Common myeloid progenitor, CD34-positive (primary cell): ENCODE measurements at regions not wholly inside any gene's neighbourhood (a gene's known extent, or its start where the extent isn't known, plus 50 kb on each side); places are given as distances from the start of the nearest gene placed in this dataset.
A peak's percentile ranks its signal among the peaks of the same experiment; 100 is the strongest.

Source experiments
- CTCF ChIA-PET: fragments of 350-600 bp; sonication (Branson Sonifier 250); formaldehyde crosslinking; loops from one replicate; lab custom pipeline; 2021; ENCODE audit warnings: antibody characterized with exemption; lab: Charles Lee
- POLR2A ChIA-PET: fragments of 350-600 bp; sonication (Branson Sonifier 250); formaldehyde crosslinking; loops from one replicate; lab custom pipeline; 2021; ENCODE audit warnings: antibody characterized with exemption; lab: Charles Lee
- DNase-seq, 3 donors: peaks; one replicate each; pipeline versions ENCODE4 v3.0.0 to v3.0.0-alpha.2; 2013
- H3K27ac ChIP-seq, 2 experiments: 1 replicate in 1 of 2; 2 replicates in 1 of 2; pipeline ENCODE4 v1.7.0; 2013; ENCODE audit warnings: inconsistent platforms in 2 of 2, low read length in 2 of 2, mild to moderate bottlenecking in 2 of 2, low read depth in 1 of 2, moderate library complexity in 1 of 2; ENCODE audit not compliant: severe bottlenecking in 2 of 2, insufficient read depth in 1 of 2, poor library complexity in 1 of 2
- H3K27me3 ChIP-seq, 5 experiments: replicated peaks in 2 of 5; 1 replicate in 3 of 5; 2 replicates in 2 of 5; pipeline versions ENCODE4 v1.6.1 to v1.7.0; 2013; ENCODE audit warnings: low read length in 4 of 5, mild to moderate bottlenecking in 2 of 5, moderate library complexity in 2 of 5, inconsistent platforms in 1 of 5; ENCODE audit not compliant: insufficient read depth in 5 of 5, control insufficient read depth in 4 of 5
- H3K36me3 ChIP-seq, 4 experiments: 1 replicate in 2 of 4; 2 replicates in 2 of 4; pipeline versions ENCODE4 v1.6.1 to v1.7.0; 2013; ENCODE audit warnings: low read length in 3 of 4, control low read depth in 1 of 4, mild to moderate bottlenecking in 1 of 4; ENCODE audit not compliant: control insufficient read depth in 4 of 4, insufficient read depth in 4 of 4
- H3K4me1 ChIP-seq, 4 experiments: 1 replicate in 3 of 4; 2 replicates in 1 of 4; pipeline versions ENCODE4 v1.6.1 to v1.7.1; 2013; ENCODE audit warnings: low read length in 3 of 4, mild to moderate bottlenecking in 3 of 4, control low read depth in 1 of 4, inconsistent platforms in 1 of 4, moderate library complexity in 1 of 4; ENCODE audit not compliant: control insufficient read depth in 4 of 4, insufficient read depth in 4 of 4; ENCODE audit errors: control extremely low read depth in 1 of 4
- H3K4me3 ChIP-seq, 7 experiments: 1 replicate in 4 of 7; 2 replicates in 3 of 7; pipeline versions ENCODE4 v1.5.1 to v1.7.0; 2013; ENCODE audit warnings: mild to moderate bottlenecking in 7 of 7, low read length in 6 of 7, moderate library complexity in 6 of 7, inconsistent platforms in 2 of 7, low read depth in 2 of 7, control low read depth in 1 of 7; ENCODE audit not compliant: insufficient read depth in 4 of 7, control insufficient read depth in 1 of 7; ENCODE audit errors: extremely low read depth in 1 of 7
- H3K9me3 ChIP-seq, 5 experiments: 1 replicate in 4 of 5; 2 replicates in 1 of 5; pipeline versions ENCODE4 v1.6.1 to v1.7.1; 2013; ENCODE audit warnings: low read length in 4 of 5, mild to moderate bottlenecking in 2 of 5, inconsistent platforms in 1 of 5, low read depth in 1 of 5, moderate library complexity in 1 of 5; ENCODE audit not compliant: control insufficient read depth in 4 of 5, insufficient read depth in 2 of 5; ENCODE audit errors: control extremely low read depth in 1 of 5
- WGBS: methylation state at CpG from one replicate; pipeline ENCODE4 v1.1.5; 2013; ENCODE audit not compliant: insufficient coverage; 5-methylcytosine and 5-hydroxymethylcytosine counted together

- Histone ChIP-seq H3K4me3 (no peak overlapping the region), H3K9me3 (no peaks in the 10 kb centered on the region), H3K36me3 (no peaks in the 10 kb centered on the region), H3K4me1 (peaks cover 4 to 25% (median 14%) of the 10 kb centered on the region in 4 experiments), H3K27ac (no peak overlapping the region), H3K27me3 (no peaks in the 10 kb centered on the region)
- POLR2A ChIA-PET, result no interaction called here
- DNase-seq, result no peak
- WGBS, result 95% methylated on average over 3 of the region's 4 CpGs
- CTCF ChIA-PET, result interaction anchor here (0.8 kb wide), 1 partner anchor 1751 kb away, joined by 3 read pairs; no protein-coding TSS in a partner anchor
Observed at GRCh38 chr13:78087966-78088678, 169.5 kb upstream of the EDNRB start.

- H3K36me3 ChIP-seq, result no peaks in the 10 kb centered on the region
- CTCF ChIA-PET, result interaction anchor here (1.2 to 1.5 kb wide), 2 partner anchors 9 to 36 kb away, joined by 4 read pairs; no protein-coding TSS in a partner anchor
- H3K27ac ChIP-seq, result peak overlapping the region; percentile 29 to 80
- H3K27me3 ChIP-seq, result no peaks in the 10 kb centered on the region
- WGBS, result 0% methylated on average over 3 of the region's 8 CpGs
- POLR2A ChIA-PET, result no interaction called here
- peak overlapping the region in 6 of 7 experiments; percentile 30 to 71 (median 46) for H3K4me3 ChIP-seq
- DNase-seq, result peak; percentile 50 to 90 (median 88)
- peaks cover 4 to 25% (median 14%) of the 10 kb centered on the region in 4 experiments for H3K4me1 ChIP-seq
- peaks cover 0 to 10% (median 3%) of the 10 kb centered on the region in 5 experiments for H3K9me3 ChIP-seq
Observed at GRCh38 chr13:78085434-78086225, 167.0 kb upstream of the EDNRB start.

DNA sequence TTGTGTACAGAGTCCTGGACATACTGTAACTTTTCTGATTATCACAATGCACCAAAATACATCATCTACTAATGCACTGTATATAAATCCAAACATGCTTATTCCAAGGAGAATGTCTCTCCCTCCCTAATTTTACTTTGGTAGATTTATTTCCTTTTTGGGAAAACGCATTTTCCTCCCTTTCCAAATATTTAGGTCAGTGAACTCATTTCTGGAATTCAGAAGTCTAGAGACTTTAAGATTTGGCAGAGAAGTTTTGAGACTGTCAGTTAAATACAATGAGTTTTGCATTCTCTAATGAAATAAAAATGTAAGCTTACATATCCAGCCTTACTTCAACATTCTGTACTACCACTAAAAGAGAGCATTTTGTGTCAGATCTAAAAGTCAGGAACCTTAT is 165.8 kb upstream of the EDNRB start:
- Histone ChIP-seq H3K4me3 (no peak overlapping the region), H3K27me3 (no peaks in the 10 kb centered on the region), H3K4me1 (peaks cover 4 to 25% (median 14%) of the 10 kb centered on the region in 4 experiments), H3K9me3 (peaks cover 0 to 14% (median 3%) of the 10 kb centered on the region in 5 experiments), H3K27ac (peak overlapping the region in 1 of 2 experiments; percentile 32), H3K36me3 (no peaks in the 10 kb centered on the region)
- WGBS, result no CpG with 5 or more reads among the region's 1 CpG
- ChIA-PET CTCF (interaction anchor here (0.9 to 1.5 kb wide), 2 partner anchors 10 to 38 kb away, joined by 3 to 4 read pairs; no protein-coding TSS in a partner anchor), POLR2A (no interaction called here)
- DNase-seq, result no peak

- Histone ChIP-seq H3K36me3 (no peaks in the 10 kb centered on the region), H3K27me3 (no peaks in the 10 kb centered on the region), H3K4me3 (no peak overlapping the region), H3K4me1 (no peaks in the 10 kb centered on the region), H3K27ac (no peak overlapping the region), H3K9me3 (peaks cover 0 to 14% (median 3%) of the 10 kb centered on the region in 5 experiments)
- POLR2A ChIA-PET, result no interaction called here
- 100% methylated on average over 2 of the region's 3 CpGs for WGBS
- CTCF ChIA-PET, result interaction anchor here (0.6 kb wide), 1 partner anchor 39 kb away, joined by 3 read pairs; no protein-coding TSS in a partner anchor
- DNase-seq, result no peak
Observed at GRCh38 chr13:78078168-78078567, 159.5 kb upstream of the EDNRB start.

DNA sequence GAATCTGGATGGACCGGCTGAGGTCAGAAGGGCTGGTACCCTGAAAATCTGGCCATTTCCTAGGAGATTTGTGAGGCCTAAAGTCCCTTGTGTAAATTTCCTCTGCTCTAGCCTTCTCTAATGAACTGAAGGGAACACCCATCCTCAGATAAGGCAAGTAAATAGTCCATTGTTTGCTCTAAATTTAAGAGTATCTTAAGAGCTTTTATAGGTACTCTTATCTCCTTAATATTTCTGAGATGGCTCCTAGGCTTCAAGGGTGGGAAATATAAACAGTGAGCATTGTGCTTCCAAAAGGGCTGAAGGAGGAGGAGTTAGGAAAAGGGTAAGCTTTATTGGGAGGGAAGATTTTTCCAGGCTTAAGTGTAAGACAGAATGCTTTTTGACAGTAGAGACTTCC is 148.7 kb upstream of the EDNRB start:
- POLR2A ChIA-PET, result no interaction called here
- Histone ChIP-seq H3K4me3 (no peak overlapping the region), H3K9me3 (no peaks in the 10 kb centered on the region), H3K27ac (no peak overlapping the region), H3K36me3 (no peaks in the 10 kb centered on the region), H3K27me3 (no peaks in the 10 kb centered on the region), H3K4me1 (no peaks in the 10 kb centered on the region)
- CTCF ChIA-PET, result no interaction called here
- no peak for DNase-seq
- 100% methylated on average over 1 of the region's 1 CpG for WGBS

- ChIA-PET CTCF (no interaction called here), POLR2A (no interaction called here)
- Histone ChIP-seq H3K27ac (no peak overlapping the region), H3K27me3 (no peaks in the 10 kb centered on the region), H3K36me3 (no peaks in the 10 kb centered on the region), H3K9me3 (no peaks in the 10 kb centered on the region), H3K4me3 (no peak overlapping the region), H3K4me1 (no peaks in the 10 kb centered on the region)
- DNase-seq, result no peak
- no CpG with 5 or more reads among the region's 3 CpGs for WGBS
Observed at GRCh38 chr13:78065141-78065540, 146.5 kb upstream of the EDNRB start.

DNA sequence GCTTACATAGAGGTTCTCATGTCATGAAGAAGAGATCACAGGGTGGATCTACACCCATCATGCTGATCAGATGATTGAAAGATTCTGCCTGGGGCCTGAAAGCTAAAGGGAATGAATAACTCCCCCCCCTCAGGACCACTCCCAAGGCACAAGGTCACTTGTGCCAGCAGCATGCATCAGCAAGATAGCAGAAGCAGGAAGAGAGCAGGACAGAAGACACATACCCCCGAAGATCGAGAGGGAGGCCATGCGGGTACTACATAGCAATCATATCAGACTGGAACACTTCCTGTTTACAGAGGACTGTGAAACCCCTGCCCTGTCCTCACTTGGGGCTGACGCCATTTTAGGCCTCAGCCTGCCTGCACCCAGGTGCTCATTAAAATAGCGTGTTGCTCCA is 143.2 kb upstream of the EDNRB start:
- DNase-seq, result no peak
- Histone ChIP-seq H3K27ac (no peak overlapping the region), H3K4me1 (no peaks in the 10 kb centered on the region), H3K36me3 (no peaks in the 10 kb centered on the region), H3K9me3 (peaks cover 0 to 4% (median 1%) of the 10 kb centered on the region in 5 experiments), H3K4me3 (no peak overlapping the region), H3K27me3 (no peaks in the 10 kb centered on the region)
- POLR2A ChIA-PET, result no interaction called here
- CTCF ChIA-PET, result no interaction called here
- 89% methylated on average over 5 of the region's 5 CpGs for whole genome bisulfite sequencing
